PC-9 (cell line): ENCODE measurements at regions not wholly inside any gene's neighbourhood (a gene's known extent, or its start where the extent isn't known, plus 50 kb on each side); places are given as distances from the start of the nearest gene placed in this dataset.
A peak's percentile ranks its signal among the peaks of the same experiment; 100 is the strongest.

Source experiments
- BruUV-seq: library from RNA; stranded (reverse); fragments of 400-500 nt; replicated peaks from 2 replicates; lab custom pipeline; 2021; lab: Mats Ljungman, UMichigan
- CTCF ChIA-PET: fragments of 300-600 bp; sonication (Branson Sonifier 250); formaldehyde crosslinking; loops from one replicate; lab custom pipeline; 2022; ENCODE audit warnings: antibody characterized with exemption; lab: Charles Lee
- POLR2A ChIA-PET: fragments of 300-600 bp; sonication (Branson Sonifier 250); formaldehyde crosslinking; loops from one replicate; lab custom pipeline; 2022; ENCODE audit warnings: antibody characterized with exemption; ENCODE audit not compliant: unreplicated experiment; lab: Charles Lee
- DNase-seq, 2 experiments: peaks; one replicate each; pipeline versions ENCODE4 v3.0.0 to v3.0.0-alpha.2; 2015 to 2022; ENCODE audit warnings: mixed read lengths in 1 of 2
- H2AFZ ChIP-seq: fragments of 200-600 bp; sonication (generic); 2 replicates; pipeline ENCODE4 v1.8.1; 2017; ENCODE audit warnings: antibody characterized with exemption
- H3F3A ChIP-seq: fragments of 200-600 bp; sonication (generic); 2 replicates; pipeline ENCODE4 v1.8.1; 2017; ENCODE audit warnings: antibody characterized with exemption, mild to moderate bottlenecking, low read depth; ENCODE audit not compliant: insufficient read depth
- H3K27ac ChIP-seq: fragments of 200-600 bp; sonication (generic); 2 replicates; pipeline ENCODE4 v1.6.1; 2016; ENCODE audit warnings: mixed run types
- H3K27me3 ChIP-seq: fragments of 200-600 bp; sonication (generic); 2 replicates; pipeline ENCODE4 v1.6.1; 2016; ENCODE audit warnings: low read depth, mixed run types; ENCODE audit not compliant: insufficient read depth
- H3K36me3 ChIP-seq: fragments of 200-600 bp; sonication (generic); 2 replicates; pipeline ENCODE4 v1.6.1; 2016; ENCODE audit warnings: low read depth, mixed run types
- H3K4me1 ChIP-seq: fragments of 200-600 bp; sonication (generic); replicated peaks from 2 replicates; pipeline ENCODE4 v1.6.1; 2016; ENCODE audit warnings: mixed run types; ENCODE audit not compliant: insufficient read depth
- H3K4me2 ChIP-seq: fragments of 200-600 bp; sonication (generic); 2 replicates; pipeline ENCODE4 v1.6.1; 2017; ENCODE audit warnings: mixed run types
- H3K4me3 ChIP-seq: fragments of 200-600 bp; sonication (generic); 2 replicates; pipeline ENCODE4 v1.6.1; 2016; ENCODE audit warnings: mixed run types
- H3K79me2 ChIP-seq: fragments of 200-600 bp; sonication (generic); 2 replicates; pipeline ENCODE4 v1.6.1; 2017; ENCODE audit warnings: low read depth, mixed run types
- H3K9me2 ChIP-seq: fragments of 200-600 bp; sonication (generic); 2 replicates; pipeline ENCODE4 v1.8.1; 2017; ENCODE audit warnings: mild to moderate bottlenecking; ENCODE audit not compliant: insufficient read depth
- H3K9me3 ChIP-seq: fragments of 200-600 bp; sonication (generic); 2 replicates; pipeline ENCODE4 v1.8.1; 2016; ENCODE audit warnings: low read depth; ENCODE audit not compliant: insufficient read depth
- H4K20me1 ChIP-seq: fragments of 200-600 bp; sonication (generic); 2 replicates; pipeline ENCODE4 v1.8.1; 2017; ENCODE audit not compliant: insufficient read depth
- EZH2 ChIP-seq: fragments of 200-600 bp; sonication (generic); IDR thresholded peaks from 2 replicates; pipeline ENCODE4 v1.8.0; 2017; ENCODE audit warnings: antibody characterized with exemption, low read depth
- intact Hi-C: fragments of 100-400 bp; cut with micrococcal nuclease; formaldehyde crosslinking; loops from one replicate; pipeline ENCODE4 v1.10.0; 2022; ENCODE audit not compliant: unreplicated experiment
- TF ChIP-seq, protein P1 (sequence below): fragments of 200-600 bp; sonication (generic); conservative IDR thresholded peaks from 2 replicates; pipeline ENCODE4 v1.6.1; 2017; ENCODE audit warnings: mixed run types, antibody characterized with exemption, mild to moderate bottlenecking, moderate library complexity

DNA sequence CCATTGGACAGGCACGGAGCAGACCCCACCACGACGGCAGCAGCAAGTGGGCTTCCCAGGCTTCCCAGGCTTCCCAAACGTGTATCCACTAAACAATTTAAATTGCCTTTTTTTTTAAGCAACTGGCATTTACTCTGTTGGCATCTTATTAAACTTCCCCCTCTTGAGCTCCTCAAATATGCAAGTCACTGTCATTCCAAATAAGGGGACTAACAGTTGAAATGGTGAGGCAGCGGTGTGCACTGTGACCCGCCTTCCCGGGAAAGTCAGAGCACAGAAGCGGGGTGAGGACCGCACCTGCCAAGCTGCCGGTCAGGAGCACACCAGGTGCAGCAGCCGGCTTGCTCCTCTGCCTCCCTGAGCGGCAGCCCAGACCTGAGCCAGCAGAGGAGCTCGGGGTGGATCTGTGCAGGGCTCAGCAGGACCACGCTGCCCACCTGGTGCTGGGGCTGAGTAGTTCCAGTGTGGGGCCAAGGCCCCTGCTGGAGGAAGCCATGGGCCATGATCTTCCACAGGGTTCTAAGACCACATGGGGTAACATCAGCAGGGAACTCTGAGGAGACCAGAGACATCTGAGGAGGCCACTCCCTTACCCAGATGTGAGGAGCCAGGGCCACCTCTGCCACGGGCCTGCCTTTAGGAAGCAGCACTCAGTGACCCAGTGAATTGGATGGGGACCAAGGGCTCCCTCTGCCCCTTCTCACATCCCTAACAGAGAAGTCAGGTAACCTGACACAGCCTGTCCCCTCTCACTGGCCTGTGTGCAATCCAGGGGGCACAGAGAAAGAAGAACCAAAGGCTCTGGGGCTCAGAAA lies 245.4 kb downstream of the NPHP4 start:
- no peak for TF ChIP-seq EZH2
- TF ChIP-seq, protein P1, sequence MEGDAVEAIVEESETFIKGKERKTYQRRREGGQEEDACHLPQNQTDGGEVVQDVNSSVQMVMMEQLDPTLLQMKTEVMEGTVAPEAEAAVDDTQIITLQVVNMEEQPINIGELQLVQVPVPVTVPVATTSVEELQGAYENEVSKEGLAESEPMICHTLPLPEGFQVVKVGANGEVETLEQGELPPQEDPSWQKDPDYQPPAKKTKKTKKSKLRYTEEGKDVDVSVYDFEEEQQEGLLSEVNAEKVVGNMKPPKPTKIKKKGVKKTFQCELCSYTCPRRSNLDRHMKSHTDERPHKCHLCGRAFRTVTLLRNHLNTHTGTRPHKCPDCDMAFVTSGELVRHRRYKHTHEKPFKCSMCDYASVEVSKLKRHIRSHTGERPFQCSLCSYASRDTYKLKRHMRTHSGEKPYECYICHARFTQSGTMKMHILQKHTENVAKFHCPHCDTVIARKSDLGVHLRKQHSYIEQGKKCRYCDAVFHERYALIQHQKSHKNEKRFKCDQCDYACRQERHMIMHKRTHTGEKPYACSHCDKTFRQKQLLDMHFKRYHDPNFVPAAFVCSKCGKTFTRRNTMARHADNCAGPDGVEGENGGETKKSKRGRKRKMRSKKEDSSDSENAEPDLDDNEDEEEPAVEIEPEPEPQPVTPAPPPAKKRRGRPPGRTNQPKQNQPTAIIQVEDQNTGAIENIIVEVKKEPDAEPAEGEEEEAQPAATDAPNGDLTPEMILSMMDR = no peak
- no peak overlapping the region for H3K4me3 ChIP-seq
- H3K79me2 ChIP-seq = no peaks in the 10 kb centered on the region
- no peaks in the 10 kb centered on the region for H3K36me3 ChIP-seq
- ChIA-PET CTCF (interaction anchor here (0.7 kb wide), 1 partner anchor 109 kb away, joined by 4 read pairs; no protein-coding TSS in a partner anchor), POLR2A (no interaction called here)
- H3K4me2 ChIP-seq = no peak overlapping the region
- no peaks in the 10 kb centered on the region for H3F3A ChIP-seq
- no peak overlapping the region for H3K27ac ChIP-seq
- H2AFZ ChIP-seq = no peak overlapping the region
- BruUV-seq = no TSS peak
- DNase-seq = no peak
- no peaks in the 10 kb centered on the region for H3K9me2 ChIP-seq
- H3K4me1 ChIP-seq = no peaks in the 10 kb centered on the region
- no peaks in the 10 kb centered on the region for H3K9me3 ChIP-seq
- peaks cover 63% of the 10 kb centered on the region for H3K27me3 ChIP-seq
- intact Hi-C loops = loop anchor here (2.0 kb wide), 1 partner anchor 238 kb away; no protein-coding TSS in a partner anchor
- no peaks in the 10 kb centered on the region for H4K20me1 ChIP-seq

DNA sequence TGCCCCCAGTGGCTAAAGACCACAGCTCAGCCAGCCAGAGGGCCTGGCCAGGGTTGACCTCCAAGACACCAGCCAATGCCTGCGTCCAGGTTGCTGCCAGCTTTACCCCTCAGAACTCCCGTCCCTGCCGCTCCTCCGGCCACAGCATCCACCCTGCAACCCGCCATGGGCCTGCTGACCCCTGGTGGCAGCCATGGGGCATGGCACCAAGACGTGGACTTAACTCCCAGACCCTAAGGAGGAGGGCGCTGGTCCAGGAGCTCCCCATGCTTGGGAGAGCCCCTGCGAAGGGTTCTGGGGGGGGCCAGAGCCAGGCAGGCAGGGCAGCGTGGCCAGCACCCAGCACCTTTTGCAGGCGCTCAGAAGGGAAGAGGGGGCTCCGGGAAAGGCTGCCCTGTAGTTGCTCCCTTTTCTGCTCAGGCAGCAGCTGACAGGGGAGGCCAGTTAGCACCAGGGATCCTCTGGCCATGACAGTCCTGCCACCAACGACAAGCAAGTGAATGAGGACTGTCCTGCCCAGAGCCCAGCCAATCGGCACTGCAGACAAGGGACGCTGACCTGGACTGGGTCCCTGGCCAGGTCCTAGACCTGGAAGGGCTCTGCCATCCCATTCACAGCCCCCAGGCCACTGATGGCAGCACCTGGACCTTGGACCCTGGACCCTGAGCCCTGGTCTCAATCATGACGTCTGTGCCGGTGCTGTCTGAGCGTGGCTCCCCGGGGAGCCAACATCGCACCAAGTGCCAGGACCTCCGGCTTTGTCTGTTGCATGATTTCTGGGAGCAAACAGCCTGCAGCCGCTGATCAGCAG lies 246.2 kb downstream of the NPHP4 start:
- ChIA-PET POLR2A (no interaction called here), CTCF (interaction anchor here (0.6 to 0.7 kb wide), 3 partner anchors 108 to 879 kb away, joined by 3 to 9 read pairs (median 4); partner anchors contain the start of gene THAP3)
- peak; percentile 45 to 57 for DNase-seq
- no peaks in the 10 kb centered on the region for H3K9me2 ChIP-seq
- H3K4me3 ChIP-seq = no peak overlapping the region
- no peaks in the 10 kb centered on the region for H3K4me1 ChIP-seq
- H3K4me2 ChIP-seq = no peak overlapping the region
- intact Hi-C loops = loop anchor here (2.0 kb wide), 1 partner anchor 237 kb away; no protein-coding TSS in a partner anchor
- H3K27me3 ChIP-seq = peaks cover 55% of the 10 kb centered on the region
- H3F3A ChIP-seq = no peaks in the 10 kb centered on the region
- H4K20me1 ChIP-seq = no peaks in the 10 kb centered on the region
- no peaks in the 10 kb centered on the region for H3K79me2 ChIP-seq
- H3K27ac ChIP-seq = no peak overlapping the region
- H3K9me3 ChIP-seq = no peaks in the 10 kb centered on the region
- TF ChIP-seq, protein P1 = peak; percentile 89
- no peak for TF ChIP-seq EZH2
- H3K36me3 ChIP-seq = no peaks in the 10 kb centered on the region
- H2AFZ ChIP-seq = no peak overlapping the region
- BruUV-seq = no TSS peak
